ENCODE measurements at regions not wholly inside any gene's neighbourhood (a gene's known extent, or its start where the extent isn't known, plus 50 kb on each side); places are given as distances from the start of the nearest gene placed in this dataset.

DNA sequence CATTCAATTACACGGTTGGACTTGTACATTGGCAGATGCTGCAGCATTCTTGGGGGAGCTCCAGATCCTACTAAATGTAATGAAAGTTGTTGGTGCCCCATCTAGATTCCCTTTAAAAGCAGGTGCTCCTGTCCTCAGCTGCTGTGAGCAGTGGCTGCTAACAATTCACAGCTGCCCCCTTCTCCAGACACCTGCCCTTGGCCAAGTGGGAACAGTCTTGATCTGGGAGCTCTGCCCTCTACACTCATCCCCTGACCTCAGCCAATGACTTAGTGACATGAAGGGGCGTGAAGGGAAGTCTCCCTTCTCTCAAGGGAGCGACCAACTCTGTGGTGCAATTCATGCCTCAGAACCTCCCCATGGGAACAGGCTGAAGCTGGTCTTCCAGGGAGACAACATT, 125.7 kb downstream of the EIF4E start:
- TF ChIP-seq, protein P1, sequence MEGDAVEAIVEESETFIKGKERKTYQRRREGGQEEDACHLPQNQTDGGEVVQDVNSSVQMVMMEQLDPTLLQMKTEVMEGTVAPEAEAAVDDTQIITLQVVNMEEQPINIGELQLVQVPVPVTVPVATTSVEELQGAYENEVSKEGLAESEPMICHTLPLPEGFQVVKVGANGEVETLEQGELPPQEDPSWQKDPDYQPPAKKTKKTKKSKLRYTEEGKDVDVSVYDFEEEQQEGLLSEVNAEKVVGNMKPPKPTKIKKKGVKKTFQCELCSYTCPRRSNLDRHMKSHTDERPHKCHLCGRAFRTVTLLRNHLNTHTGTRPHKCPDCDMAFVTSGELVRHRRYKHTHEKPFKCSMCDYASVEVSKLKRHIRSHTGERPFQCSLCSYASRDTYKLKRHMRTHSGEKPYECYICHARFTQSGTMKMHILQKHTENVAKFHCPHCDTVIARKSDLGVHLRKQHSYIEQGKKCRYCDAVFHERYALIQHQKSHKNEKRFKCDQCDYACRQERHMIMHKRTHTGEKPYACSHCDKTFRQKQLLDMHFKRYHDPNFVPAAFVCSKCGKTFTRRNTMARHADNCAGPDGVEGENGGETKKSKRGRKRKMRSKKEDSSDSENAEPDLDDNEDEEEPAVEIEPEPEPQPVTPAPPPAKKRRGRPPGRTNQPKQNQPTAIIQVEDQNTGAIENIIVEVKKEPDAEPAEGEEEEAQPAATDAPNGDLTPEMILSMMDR (IDR thresholded peaks at IDR 0.05 in 8 of 11, conservative IDR thresholded peaks at IDR 0.05 in 3 of 11): no peak
- no peak for TF ChIP-seq POLR2A (IDR thresholded peaks at IDR 0.05)

Data from spleen (tissue), 7 donors.